Amniotic stem cell (primary cell): ENCODE measurements at regions not wholly inside any gene's neighbourhood (a gene's known extent, or its start where the extent isn't known, plus 50 kb on each side); places are given as distances from the start of the nearest gene placed in this dataset.
"Not testable (repeated sequence)": the region's sequence is repeated elsewhere in the genome, so short reads cannot be mapped to it uniquely, and the experiment has no call there.

Experiments
- DNase-seq: peaks from one replicate; lab custom pipeline; 2025; lab: John Stamatoyannopoulos, UW

GRCh38 chr5:94025788-94026473 lies 284.5 kb upstream of the POU5F2 start:
- DNase-seq: no peak

- no peak for DNase-seq
Measured at GRCh38 chr5:94024620-94025019, 283.2 kb upstream of the POU5F2 start.

GRCh38 chr5:94024101-94024500 lies 282.7 kb upstream of the POU5F2 start:
- no peak for DNase-seq

- no peak for DNase-seq
Measured at GRCh38 chr5:94021246-94021645, 279.8 kb upstream of the POU5F2 start.

- DNase-seq: no peak
Measured at GRCh38 chr5:94017579-94017978, 276.2 kb upstream of the POU5F2 start.

- no peak for DNase-seq
Measured at GRCh38 chr5:94010814-94011213, 269.4 kb upstream of the POU5F2 start.

- DNase-seq: no peak
Measured at GRCh38 chr5:94009161-94009560, 267.8 kb upstream of the POU5F2 start.

- DNase-seq: no peak
Measured at GRCh38 chr5:93998951-93999455, 257.6 kb upstream of the POU5F2 start.

GRCh38 chr5:93997562-93997961 lies 256.2 kb upstream of the POU5F2 start:
- no peak for DNase-seq

GRCh38 chr5:93995126-93995621 lies 253.8 kb upstream of the POU5F2 start:
- DNase-seq: no peak

GRCh38 chr5:93993161-93993560 lies 251.8 kb upstream of the POU5F2 start:
- no peak for DNase-seq

- DNase-seq: no peak
Measured at GRCh38 chr5:93990504-93991070, 249.2 kb upstream of the POU5F2 start.

GRCh38 chr5:93985940-93986570 lies 244.7 kb upstream of the POU5F2 start:
- not testable (repeated sequence) for DNase-seq

GRCh38 chr5:93978222-93978621 lies 236.8 kb upstream of the POU5F2 start:
- no peak for DNase-seq

GRCh38 chr5:93967923-93968322 lies 226.5 kb upstream of the POU5F2 start:
- no peak for DNase-seq

- DNase-seq: no peak
Measured at GRCh38 chr5:93964421-93964820, 223.0 kb upstream of the POU5F2 start.

GRCh38 chr5:93960042-93960441 lies 218.6 kb upstream of the POU5F2 start:
- DNase-seq: no peak

- DNase-seq: no peak
Measured at GRCh38 chr5:93956006-93956405, 214.6 kb upstream of the POU5F2 start.

- no peak for DNase-seq
Measured at GRCh38 chr5:93954421-93955069, 213.1 kb upstream of the POU5F2 start.

- no peak for DNase-seq
Measured at GRCh38 chr5:93953442-93953841, 212.0 kb upstream of the POU5F2 start.

GRCh38 chr5:93941897-93942296 lies 200.5 kb upstream of the POU5F2 start:
- no peak for DNase-seq

- DNase-seq: not testable (repeated sequence)
Measured at GRCh38 chr5:93933269-93933668, 191.9 kb upstream of the POU5F2 start.

GRCh38 chr5:93930098-93930497 lies 188.7 kb upstream of the POU5F2 start:
- DNase-seq: no peak
